ENCODE measurements at regions not wholly inside any gene's neighbourhood (a gene's known extent, or its start where the extent isn't known, plus 50 kb on each side); places are given as distances from the start of the nearest gene placed in this dataset.

DNA sequence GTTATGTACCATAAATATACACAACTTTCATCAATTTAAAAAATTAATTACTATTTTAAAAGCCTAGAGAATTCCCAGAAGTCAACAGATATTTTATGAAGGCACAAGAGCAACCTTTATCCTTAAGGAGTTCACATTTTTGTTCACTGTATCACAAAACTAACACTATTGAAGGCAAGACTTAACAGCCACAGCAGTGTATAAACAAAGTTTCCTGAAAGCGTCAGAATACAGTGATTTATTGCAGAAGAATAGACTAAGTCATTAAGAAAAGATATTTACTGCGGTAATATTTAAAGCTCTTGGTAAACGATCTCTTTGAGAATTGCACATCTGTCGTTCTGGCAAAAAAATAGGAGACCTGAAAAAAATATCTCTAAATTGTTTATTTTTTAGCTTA, 419.3 kb upstream of the NBEA start:
- no peak overlapping the region for H3K4me3 Mint-ChIP-seq (ENCODE audit: unreplicated experiment)
- H3K27me3 Mint-ChIP-seq (ENCODE audit: low read depth): peaks cover 5% of the 10 kb centered on the region
- TF ChIP-seq CTCF (IDR thresholded peaks at IDR 0.05): no peak
- H3K9me3 Mint-ChIP-seq (ENCODE audit: low read depth): peaks cover 3% of the 10 kb centered on the region
- peaks cover 2% of the 10 kb centered on the region for H3K4me1 Mint-ChIP-seq (ENCODE audit: low read depth)
- H3K36me3 Mint-ChIP-seq (ENCODE audit: low read depth): no peaks in the 10 kb centered on the region
- DNase-seq (ENCODE audit: low spot score): no peak
- no peak overlapping the region for H3K27ac Mint-ChIP-seq (ENCODE audit: unreplicated experiment)

DNA sequence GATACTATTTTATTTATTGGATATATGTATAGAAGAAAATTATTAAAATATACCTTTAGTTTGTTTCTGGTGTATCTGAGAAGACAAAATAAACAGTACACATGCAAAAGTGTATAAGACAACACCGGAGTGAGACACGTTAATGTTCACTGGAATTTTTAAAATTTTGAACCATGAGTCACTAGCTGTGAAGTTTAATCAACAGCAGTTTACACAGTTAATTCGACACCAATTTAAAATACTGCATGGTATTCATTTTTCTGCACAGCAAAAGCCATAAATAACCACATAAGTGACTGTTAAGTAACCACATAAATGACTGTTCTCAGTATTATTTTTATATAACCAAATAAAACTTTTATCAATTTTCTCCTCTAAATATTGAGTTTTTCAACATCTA, 418.7 kb upstream of the NBEA start:
- Mint-ChIP-seq H3K4me1 (ENCODE audit: low read depth) (peaks cover 2% of the 10 kb centered on the region), H3K4me3 (ENCODE audit: unreplicated experiment) (no peak overlapping the region), H3K27me3 (ENCODE audit: low read depth) (peaks cover 5% of the 10 kb centered on the region), H3K27ac (ENCODE audit: unreplicated experiment) (no peak overlapping the region), H3K9me3 (ENCODE audit: low read depth) (peaks cover 3% of the 10 kb centered on the region), H3K36me3 (ENCODE audit: low read depth) (no peaks in the 10 kb centered on the region)
- no peak for DNase-seq (ENCODE audit: low spot score)
- TF ChIP-seq CTCF (IDR thresholded peaks at IDR 0.05): no peak

- Mint-ChIP-seq H3K27ac (ENCODE audit: unreplicated experiment) (no peak overlapping the region), H3K9me3 (ENCODE audit: low read depth) (peaks cover 6% of the 10 kb centered on the region), H3K27me3 (ENCODE audit: low read depth) (no peaks in the 10 kb centered on the region), H3K4me1 (ENCODE audit: low read depth) (no peaks in the 10 kb centered on the region), H3K4me3 (ENCODE audit: unreplicated experiment) (no peak overlapping the region), H3K36me3 (ENCODE audit: low read depth) (peaks cover under 1% of the 10 kb centered on the region)
- DNase-seq (ENCODE audit: low spot score): no peak
- no peak for TF ChIP-seq CTCF (IDR thresholded peaks at IDR 0.05)
These were observed 408.1 kb upstream of the NBEA start for GRCh38 chr13:34533941-34534340.

GRCh38 chr13:34542321-34542720, 399.7 kb upstream of the NBEA start:
- Mint-ChIP-seq H3K4me1 (ENCODE audit: low read depth) (peaks cover 14% of the 10 kb centered on the region), H3K27ac (ENCODE audit: unreplicated experiment) (no peak overlapping the region), H3K4me3 (ENCODE audit: unreplicated experiment) (no peak overlapping the region), H3K36me3 (ENCODE audit: low read depth) (no peaks in the 10 kb centered on the region), H3K9me3 (ENCODE audit: low read depth) (peaks cover 5% of the 10 kb centered on the region), H3K27me3 (ENCODE audit: low read depth) (no peaks in the 10 kb centered on the region)
- no peak for DNase-seq (ENCODE audit: low spot score)
- no peak for TF ChIP-seq CTCF (IDR thresholded peaks at IDR 0.05)

DNA sequence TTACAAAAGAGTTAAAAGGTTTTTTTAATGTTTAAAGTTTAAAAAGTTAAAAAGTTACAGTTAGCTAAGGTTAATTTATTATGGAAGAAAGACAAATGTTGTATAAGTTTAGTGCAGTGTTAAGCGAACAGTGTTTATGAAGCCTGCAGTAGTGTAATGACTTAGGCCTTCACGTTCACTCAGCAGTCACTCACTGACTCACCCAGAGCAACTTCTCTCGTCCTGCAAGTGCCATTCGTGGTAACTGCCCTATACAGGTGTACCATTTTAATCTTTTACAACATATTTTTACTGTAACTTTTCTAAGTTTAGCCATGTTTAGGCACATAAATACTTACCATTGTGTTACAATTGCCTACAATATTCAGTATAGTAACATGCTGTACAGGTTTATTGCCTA, 398.2 kb upstream of the NBEA start:
- no peak for TF ChIP-seq CTCF (IDR thresholded peaks at IDR 0.05)
- H3K4me1 Mint-ChIP-seq (ENCODE audit: low read depth): peaks cover 14% of the 10 kb centered on the region
- H3K27me3 Mint-ChIP-seq (ENCODE audit: low read depth): no peaks in the 10 kb centered on the region
- H3K36me3 Mint-ChIP-seq (ENCODE audit: low read depth): no peaks in the 10 kb centered on the region
- H3K4me3 Mint-ChIP-seq (ENCODE audit: unreplicated experiment): no peak overlapping the region
- H3K27ac Mint-ChIP-seq (ENCODE audit: unreplicated experiment): no peak overlapping the region
- DNase-seq (ENCODE audit: low spot score): no peak
- H3K9me3 Mint-ChIP-seq (ENCODE audit: low read depth): peaks cover 5% of the 10 kb centered on the region
